ENCODE measurements at regions not wholly inside any gene's neighbourhood (a gene's known extent, or its start where the extent isn't known, plus 50 kb on each side); places are given as distances from the start of the nearest gene placed in this dataset.

GRCh38 chr1:213621077-213621476, 366.7 kb upstream of the PROX1 start:
- TF ChIP-seq POLR2A (IDR thresholded peaks at IDR 0.05) (no peak), CTCF (IDR thresholded peaks at IDR 0.05) (no peak)
